ENCODE measurements at regions not wholly inside any gene's neighbourhood (a gene's known extent, or its start where the extent isn't known, plus 50 kb on each side); places are given as distances from the start of the nearest gene placed in this dataset.

GRCh38 chr21:38925923-38926322 is 120.2 kb downstream of the ETS2 start:
- WGBS (ENCODE audit: extremely low coverage, insufficient read length, low lambda C conversion rate): no CpG with 5 or more reads among the region's 7 CpGs
- H3K27ac Mint-ChIP-seq: no peak overlapping the region

More at GRCh38 chr21:38925923-38926322, 120.2 kb downstream of the ETS2 start:
- H3K36me3 Mint-ChIP-seq (ENCODE audit: insufficient read depth in 1 of 3, low read depth in 3 of 3): peaks cover 0 to 8% (median 0%) of the 10 kb centered on the region in 3 experiments; a peak in 2 of 7 replicates
- no peak overlapping the region for H2AK5ac ChIP-seq (ENCODE audit: insufficient read length, low read length)
- H2AFZ ChIP-seq (ENCODE audit: low read length): no peak overlapping the region
- H3K56ac ChIP-seq (ENCODE audit: insufficient read length, low read depth, low read length): no peak overlapping the region
- no peak overlapping the region for H3K23ac ChIP-seq (ENCODE audit: insufficient read length, low read depth, low read length)
- no peaks in the 10 kb centered on the region for H3K23me2 ChIP-seq (ENCODE audit: insufficient read length, low read depth, low read length, poor library complexity, severe bottlenecking)
- no peak overlapping the region for H3K9ac ChIP-seq (ENCODE audit: extremely low read depth, insufficient read length, low read length)
- H3K4me1 ChIP-seq (ENCODE audit: insufficient read depth, low read length): no peaks in the 10 kb centered on the region
- H4K91ac ChIP-seq (ENCODE audit: insufficient read length, low read depth, low read length): no peak overlapping the region
- H3K27me3 Mint-ChIP-seq (ENCODE audit: low read depth): no peaks in the 10 kb centered on the region; the same call in none of the 2 replicates
- no peaks in the 10 kb centered on the region for H3K9me3 ChIP-seq (ENCODE audit: control insufficient read depth, low read depth, low read length)
- TF ChIP-seq CTCF (conservative IDR thresholded peaks at IDR 0.05): no peak
- H3K4me1 Mint-ChIP-seq: no peaks in the 10 kb centered on the region
- H2BK5ac ChIP-seq (ENCODE audit: insufficient read length, low read length): no peak overlapping the region
- H3K4me2 ChIP-seq (ENCODE audit: insufficient read depth, insufficient read length, low read length): no peak overlapping the region
- no peaks in the 10 kb centered on the region for H4K20me1 ChIP-seq (ENCODE audit: control insufficient read depth, insufficient read depth, insufficient read length)
- DNase-seq: no peak
- H3K4me3 Mint-ChIP-seq: no peak overlapping the region
- H2BK12ac ChIP-seq (ENCODE audit: insufficient read length, low read depth, low read length): no peak overlapping the region
- H3K9me3 Mint-ChIP-seq: peaks cover 13 to 16% of the 10 kb centered on the region in 2 experiments
- no peak overlapping the region for H3T11ph ChIP-seq (ENCODE audit: low read length)
- no peak overlapping the region for H2BK15ac ChIP-seq (ENCODE audit: low read depth, low read length)
- no peaks in the 10 kb centered on the region for H3K79me2 ChIP-seq (ENCODE audit: insufficient read depth, low read length)
- H2BK20ac ChIP-seq (ENCODE audit: low read depth, low read length, poor library complexity, severe bottlenecking): no peak overlapping the region
- no peak overlapping the region for H3K4ac ChIP-seq (ENCODE audit: low read depth, low read length)
- no peak overlapping the region for H3K27ac ChIP-seq (ENCODE audit: insufficient read length, low read depth, low read length)
- H3K18ac ChIP-seq (ENCODE audit: insufficient read length, low read depth, low read length): no peak overlapping the region
- no peak overlapping the region for H4K8ac ChIP-seq (replicated peaks; ENCODE audit: insufficient read length, low read depth, low read length)
- H3K79me1 ChIP-seq (ENCODE audit: insufficient read depth, low read depth, low read length, poor library complexity, severe bottlenecking): no peaks in the 10 kb centered on the region
- H4K5ac ChIP-seq (ENCODE audit: insufficient read length, low read depth, low read length): no peak overlapping the region
- H3K27me3 ChIP-seq (ENCODE audit: insufficient read depth, low read length): no peaks in the 10 kb centered on the region
- no peak overlapping the region for H2BK120ac ChIP-seq (ENCODE audit: low read depth, low read length, poor library complexity, severe bottlenecking)
- no peak overlapping the region for H3K14ac ChIP-seq (ENCODE audit: insufficient read depth, low read length)
